Transverse colon (tissue), 4 donors: ENCODE measurements at regions not wholly inside any gene's neighbourhood (a gene's known extent, or its start where the extent isn't known, plus 50 kb on each side); places are given as distances from the start of the nearest gene placed in this dataset.

Experiments used
- DNase-seq: peaks from one replicate; pipeline ENCODE4 v3.0.0-alpha.2; 2019
- H3K27ac ChIP-seq, 4 donors: fragments of 200-600 bp; sonication (generic); 2 replicates each; pipeline ENCODE4 v1.5.1; 2016 to 2018; ENCODE audit warnings: inconsistent platforms in 4 of 4
- H3K27me3 ChIP-seq: fragments of 200-600 bp; sonication (generic); 2 replicates; pipeline ENCODE4 v1.5.1; 2017; ENCODE audit warnings: inconsistent platforms
- H3K36me3 ChIP-seq, 4 donors: fragments of 200-600 bp; sonication (generic); 2 replicates each; pipeline ENCODE4 v1.5.1; 2017 to 2019; ENCODE audit warnings: inconsistent platforms in 4 of 4
- H3K4me1 ChIP-seq, 4 donors: fragments of 200-600 bp; sonication (generic); 2 replicates each; pipeline ENCODE4 v1.5.1; 2017 to 2020; ENCODE audit warnings: inconsistent platforms in 4 of 4
- H3K4me3 ChIP-seq, 4 donors: fragments of 200-600 bp; sonication (generic); 1 replicate in 1 of 4; 2 replicates in 3 of 4; pipeline versions ENCODE4 v1.5.1 to v1.6.1; 2017 to 2019; ENCODE audit warnings: inconsistent platforms in 4 of 4
- H3K9me3 ChIP-seq, 2 donors: fragments of 200-600 bp; sonication (generic); 2 replicates each; pipeline ENCODE4 v1.5.1; 2017 to 2019; ENCODE audit warnings: inconsistent platforms in 2 of 2
- CTCF ChIP-seq, 5 experiments: fragments of 200-600 bp in 3 of 5; fragments of 450-650 bp in 2 of 5; sonication (generic) in 3 of 5; IDR thresholded peaks; 1 replicate in 2 of 5; 2 replicates in 3 of 5; pipeline ENCODE4 v1.5.1; 2016 to 2017; ENCODE audit warnings: antibody characterized with exemption in 5 of 5, inconsistent platforms in 3 of 5, mild to moderate bottlenecking in 2 of 5, moderate library complexity in 1 of 5
- EP300 ChIP-seq: sonication (generic); formaldehyde crosslinking; IDR thresholded peaks from one replicate; pipeline ENCODE4 v1.6.1; 2017; ENCODE audit warnings: antibody characterized with exemption, low read depth
- POLR2A ChIP-seq: fragments of 450-650 bp; IDR thresholded peaks from one replicate; pipeline ENCODE4 v1.6.1; 2016; ENCODE audit warnings: antibody characterized with exemption, mild to moderate bottlenecking, moderate library complexity
- POLR2AphosphoS5 ChIP-seq, 3 donors: sonication (generic); formaldehyde crosslinking; IDR thresholded peaks; one replicate each; pipeline ENCODE4 v1.6.1; 2016; ENCODE audit warnings: antibody characterized with exemption in 3 of 3
- WGBS, 2 donors: methylation state at CpG; one replicate each; pipeline ENCODE4 v1.1.5; 2018; ENCODE audit warnings: low coverage in 1 of 2; 5-methylcytosine and 5-hydroxymethylcytosine counted together
- in situ Hi-C, 4 donors: fragments of 200-750 bp; cut with MboI; loops; one replicate each; pipeline versions ENCODE4 v1.15.0 to v1.15.1; 2017; ENCODE audit warnings: low sequenced_read_pairs in 3 of 4, low pct_ligation_motif_present in 1 of 4, low pct_unique_long_range_greater_than_20kb in 1 of 4
- intact Hi-C: fragments of 100-400 bp; cut with DNase I; formaldehyde crosslinking; loops from one replicate; pipeline ENCODE4 v1.15.1; 2023; ENCODE audit warnings: low total_unique reads

GRCh38 chr3:152218602-152219001 is 50.1 kb upstream of the MBNL1 start:
- DNase-seq = no peak
- 89 to 93% methylated on average over 1 of the region's 1 CpG for WGBS, 2 donors
- Histone ChIP-seq H3K4me1 (peaks cover 0 to 16% (median 6%) of the 10 kb centered on the region in 4 donors), H3K27ac (peak overlapping the region in 3 of 4 donors; percentile 15 to 57 (median 46)), H3K36me3 (no peaks in the 10 kb centered on the region), H3K9me3 (no peaks in the 10 kb centered on the region), H3K27me3 (no peaks in the 10 kb centered on the region), H3K4me3 (no peak overlapping the region)
- in situ Hi-C loops = no loop called here
- no peak for TF ChIP-seq EP300
- TF ChIP-seq POLR2AphosphoS5 (IDR thresholded peaks at IDR 0.05) = no peak
- no peak for TF ChIP-seq CTCF (IDR thresholded peaks at IDR 0.05)
- no peak for TF ChIP-seq POLR2A
- intact Hi-C loops = no loop called here
